ENCODE measurements at regions not wholly inside any gene's neighbourhood (a gene's known extent, or its start where the extent isn't known, plus 50 kb on each side); places are given as distances from the start of the nearest gene placed in this dataset.

DNA sequence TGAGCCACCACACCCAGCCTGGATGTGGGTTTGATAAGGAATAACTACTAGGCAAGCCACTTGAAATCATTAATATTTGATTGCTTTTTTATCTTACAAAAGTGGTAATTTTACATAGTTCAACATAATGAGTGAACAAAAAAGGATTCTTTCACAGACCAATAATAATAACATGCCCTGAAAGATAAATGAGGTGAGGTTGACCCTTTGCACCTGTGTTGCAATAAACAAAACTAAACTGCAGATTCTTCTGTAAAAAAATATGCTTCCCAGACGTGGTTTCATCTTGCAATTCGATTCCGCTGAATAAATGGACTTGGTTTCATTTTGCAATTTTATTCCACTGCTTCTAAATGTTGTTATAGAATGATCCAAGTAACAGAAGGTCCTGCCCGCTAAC lies 1514.9 kb upstream of the TMEM132C start:
- no peak for DNase-seq (ENCODE audit: low spot score)
- Histone ChIP-seq H3K4me3 (no peak overlapping the region), H3K27ac (no peak overlapping the region)
- TF ChIP-seq, protein P1, sequence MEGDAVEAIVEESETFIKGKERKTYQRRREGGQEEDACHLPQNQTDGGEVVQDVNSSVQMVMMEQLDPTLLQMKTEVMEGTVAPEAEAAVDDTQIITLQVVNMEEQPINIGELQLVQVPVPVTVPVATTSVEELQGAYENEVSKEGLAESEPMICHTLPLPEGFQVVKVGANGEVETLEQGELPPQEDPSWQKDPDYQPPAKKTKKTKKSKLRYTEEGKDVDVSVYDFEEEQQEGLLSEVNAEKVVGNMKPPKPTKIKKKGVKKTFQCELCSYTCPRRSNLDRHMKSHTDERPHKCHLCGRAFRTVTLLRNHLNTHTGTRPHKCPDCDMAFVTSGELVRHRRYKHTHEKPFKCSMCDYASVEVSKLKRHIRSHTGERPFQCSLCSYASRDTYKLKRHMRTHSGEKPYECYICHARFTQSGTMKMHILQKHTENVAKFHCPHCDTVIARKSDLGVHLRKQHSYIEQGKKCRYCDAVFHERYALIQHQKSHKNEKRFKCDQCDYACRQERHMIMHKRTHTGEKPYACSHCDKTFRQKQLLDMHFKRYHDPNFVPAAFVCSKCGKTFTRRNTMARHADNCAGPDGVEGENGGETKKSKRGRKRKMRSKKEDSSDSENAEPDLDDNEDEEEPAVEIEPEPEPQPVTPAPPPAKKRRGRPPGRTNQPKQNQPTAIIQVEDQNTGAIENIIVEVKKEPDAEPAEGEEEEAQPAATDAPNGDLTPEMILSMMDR (IDR thresholded peaks at IDR 0.05): no peak

DNA sequence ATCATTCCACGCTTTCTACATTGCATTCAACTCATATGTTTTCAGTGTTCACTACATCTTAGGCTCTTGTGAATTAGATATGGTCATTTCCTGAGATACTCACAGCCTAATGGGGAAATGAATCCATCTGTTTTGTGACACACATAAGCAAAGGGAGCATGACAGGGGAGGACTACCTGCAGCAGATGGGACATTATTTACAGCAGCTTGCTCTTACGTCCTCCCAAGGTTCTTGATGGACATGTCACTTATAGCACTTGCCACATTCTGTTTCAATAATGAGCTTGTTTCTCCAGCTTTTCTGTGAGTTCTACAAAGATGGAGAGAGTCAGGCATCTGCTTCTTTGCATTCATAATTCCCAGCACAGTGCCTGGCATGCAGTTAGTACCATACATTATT lies 1509.6 kb upstream of the TMEM132C start:
- H3K27ac ChIP-seq: no peak overlapping the region
- H3K4me3 ChIP-seq: no peak overlapping the region
- TF ChIP-seq, protein P1 (IDR thresholded peaks at IDR 0.05): no peak
- no peak for DNase-seq (ENCODE audit: low spot score)

DNA sequence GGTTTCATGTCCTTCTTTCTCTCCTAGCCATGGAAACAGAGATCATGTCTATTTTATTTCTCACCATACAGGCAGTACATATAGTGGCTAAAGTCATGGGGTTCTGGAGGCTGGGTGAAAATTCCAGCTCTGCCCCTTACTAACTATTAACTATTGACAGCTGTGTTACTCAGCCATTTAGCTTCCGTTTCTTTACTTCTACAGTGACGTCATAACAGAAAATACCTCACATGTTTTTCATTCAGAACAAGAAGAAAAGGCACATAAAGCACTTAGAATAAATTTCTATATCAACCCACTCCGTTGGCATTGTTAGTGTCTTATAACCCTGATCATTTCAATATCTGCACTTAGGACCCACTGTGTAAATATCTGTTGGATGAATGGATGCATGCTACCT lies 1506.9 kb upstream of the TMEM132C start:
- TF ChIP-seq, protein P1 (IDR thresholded peaks at IDR 0.05): no peak
- no peak for DNase-seq (ENCODE audit: low spot score)
- H3K4me3 ChIP-seq: no peak overlapping the region
- H3K27ac ChIP-seq: no peak overlapping the region

DNA sequence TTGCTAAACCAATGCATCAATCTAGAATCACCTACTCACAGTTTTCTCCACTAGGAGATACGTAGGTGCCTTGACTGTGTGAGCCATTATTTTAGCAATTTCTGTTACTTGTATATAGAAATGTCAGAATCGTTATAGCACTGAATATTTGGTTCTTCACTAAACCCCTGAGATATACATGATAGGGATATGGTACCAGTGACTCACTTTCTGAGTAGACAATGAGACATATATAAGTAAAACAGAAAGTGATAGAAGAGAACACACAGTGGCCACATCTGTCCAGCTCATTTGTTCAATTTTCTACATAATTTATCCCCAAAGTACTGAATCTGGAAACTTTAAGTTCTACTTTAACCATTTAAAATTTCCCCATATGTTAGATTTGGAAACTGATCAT lies 1505.5 kb upstream of the TMEM132C start:
- DNase-seq (ENCODE audit: low spot score): no peak
- Histone ChIP-seq H3K4me3 (no peak overlapping the region), H3K27ac (no peak overlapping the region)
- TF ChIP-seq, protein P1 (IDR thresholded peaks at IDR 0.05): no peak

DNA sequence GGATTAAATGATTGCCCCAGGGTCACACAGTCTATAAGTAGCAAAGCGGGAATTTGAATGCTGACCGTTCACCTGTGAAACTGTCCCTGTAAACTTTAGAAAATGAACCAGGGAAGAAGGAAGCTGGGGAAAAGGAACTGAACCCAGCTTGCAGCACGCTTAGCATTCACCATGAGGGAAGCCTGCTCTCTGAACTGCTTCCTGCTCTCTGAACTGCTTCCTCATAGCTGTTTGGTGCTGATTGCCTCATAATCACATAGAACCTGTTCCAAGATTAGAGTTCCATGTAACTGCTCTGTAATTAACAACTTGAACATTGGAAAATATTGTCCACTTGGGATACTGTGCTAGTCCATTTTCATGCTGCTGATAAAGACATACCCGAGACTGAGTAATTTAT lies 1504.8 kb upstream of the TMEM132C start:
- TF ChIP-seq, protein P1 (IDR thresholded peaks at IDR 0.05): no peak
- H3K4me3 ChIP-seq: no peak overlapping the region
- H3K27ac ChIP-seq: no peak overlapping the region
- no peak for DNase-seq (ENCODE audit: low spot score)

DNA sequence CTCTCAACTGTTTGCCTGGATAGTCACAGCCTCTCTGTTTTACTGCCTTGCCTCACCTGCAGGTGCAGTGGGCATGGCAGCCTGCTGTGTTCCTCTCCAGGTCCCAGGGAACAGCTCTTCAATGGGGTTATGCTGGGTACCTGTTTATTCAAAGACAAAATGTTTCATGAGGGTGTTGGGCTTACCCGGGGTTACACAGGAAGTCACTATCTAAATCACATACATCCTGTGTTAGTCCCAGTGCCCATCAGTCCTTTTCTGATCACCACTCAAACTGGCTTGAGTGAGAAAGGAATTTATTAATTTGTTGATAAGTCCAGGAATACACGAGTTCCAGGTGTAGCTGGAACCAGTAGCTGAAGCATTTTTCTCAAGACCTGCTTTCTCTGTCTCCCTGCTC lies 1503.6 kb upstream of the TMEM132C start:
- Histone ChIP-seq H3K27ac (no peak overlapping the region), H3K4me3 (no peak overlapping the region)
- TF ChIP-seq, protein P1 (IDR thresholded peaks at IDR 0.05): no peak
- no peak for DNase-seq (ENCODE audit: low spot score)

DNA sequence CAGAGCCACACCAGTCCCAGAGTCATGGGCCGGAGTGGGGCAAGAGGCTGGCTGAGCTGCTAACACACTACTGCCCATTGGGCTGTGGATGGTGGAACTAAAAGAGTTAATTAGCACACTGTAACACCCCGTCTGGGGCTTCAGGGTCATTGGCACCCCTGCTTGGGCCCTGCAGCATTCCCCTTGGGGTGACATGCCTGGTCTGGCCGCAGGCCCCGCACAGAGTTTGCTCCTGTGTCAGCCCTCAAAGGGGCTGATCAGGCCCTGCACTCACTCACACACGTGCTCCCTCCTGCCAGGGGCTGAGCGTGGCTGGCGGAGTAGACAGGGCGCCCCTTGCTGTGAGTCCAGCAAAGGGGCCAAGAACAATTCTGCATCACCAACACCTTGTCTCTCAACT lies 1499.6 kb upstream of the TMEM132C start:
- H3K27ac ChIP-seq: no peak overlapping the region
- no peak overlapping the region for H3K4me3 ChIP-seq
- DNase-seq (ENCODE audit: low spot score): no peak
- TF ChIP-seq, protein P1 (IDR thresholded peaks at IDR 0.05): no peak

Measured in coronary artery (tissue), 2 donors.